AG10803 (cell line): ENCODE measurements at regions not wholly inside any gene's neighbourhood (a gene's known extent, or its start where the extent isn't known, plus 50 kb on each side); places are given as distances from the start of the nearest gene placed in this dataset.

Source experiments
- DNase-seq: peaks from one replicate; pipeline ENCODE4 v3.0.0; 2010; ENCODE audit warnings: low read depth
- H3K4me3 ChIP-seq: 2 replicates; pipeline ENCODE4 v1.5.1; 2011; ENCODE audit warnings: mild to moderate bottlenecking, low read length, control low read depth
- TF ChIP-seq, protein P1 (sequence below): conservative IDR thresholded peaks from 2 replicates; pipeline ENCODE4 v1.5.1; 2011; ENCODE audit warnings: mild to moderate bottlenecking, low read length, control low read depth, inconsistent platforms

DNA sequence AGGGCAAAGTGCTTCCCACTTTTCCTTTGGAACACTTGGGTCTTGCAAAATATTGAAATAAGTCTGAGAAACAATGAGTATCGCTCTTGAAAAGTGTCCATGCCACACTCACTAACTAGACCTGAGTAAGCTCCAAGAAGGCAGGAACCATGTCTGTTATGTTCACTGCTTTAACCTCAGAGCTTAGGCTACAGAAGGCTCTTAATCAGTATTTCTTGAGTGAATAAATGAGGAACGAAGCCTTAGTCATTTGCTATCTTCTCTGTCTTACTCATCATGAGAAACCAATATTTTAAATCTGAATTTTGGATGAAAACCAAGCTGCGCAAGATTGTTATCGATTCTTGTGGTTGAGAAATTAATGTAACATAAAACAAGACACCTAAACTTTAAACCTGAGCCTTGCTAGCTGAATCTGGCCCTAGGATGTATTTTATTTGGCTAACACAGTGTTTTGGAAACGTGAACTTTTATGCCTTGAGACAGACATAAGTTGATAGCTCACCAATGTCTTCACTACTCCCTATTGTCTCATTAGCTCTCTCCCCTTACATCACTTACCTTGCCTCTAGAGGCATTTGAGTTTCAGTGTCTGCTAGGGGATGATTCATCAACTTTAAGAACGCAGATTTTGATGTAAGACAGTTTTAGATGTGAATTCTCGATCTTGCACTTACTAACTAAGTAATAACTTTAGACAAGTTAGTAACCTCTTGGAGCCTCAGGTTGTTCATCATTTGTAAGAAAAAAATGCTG lies 392.8 kb upstream of the MEIS1 start:
- TF ChIP-seq, protein P1, sequence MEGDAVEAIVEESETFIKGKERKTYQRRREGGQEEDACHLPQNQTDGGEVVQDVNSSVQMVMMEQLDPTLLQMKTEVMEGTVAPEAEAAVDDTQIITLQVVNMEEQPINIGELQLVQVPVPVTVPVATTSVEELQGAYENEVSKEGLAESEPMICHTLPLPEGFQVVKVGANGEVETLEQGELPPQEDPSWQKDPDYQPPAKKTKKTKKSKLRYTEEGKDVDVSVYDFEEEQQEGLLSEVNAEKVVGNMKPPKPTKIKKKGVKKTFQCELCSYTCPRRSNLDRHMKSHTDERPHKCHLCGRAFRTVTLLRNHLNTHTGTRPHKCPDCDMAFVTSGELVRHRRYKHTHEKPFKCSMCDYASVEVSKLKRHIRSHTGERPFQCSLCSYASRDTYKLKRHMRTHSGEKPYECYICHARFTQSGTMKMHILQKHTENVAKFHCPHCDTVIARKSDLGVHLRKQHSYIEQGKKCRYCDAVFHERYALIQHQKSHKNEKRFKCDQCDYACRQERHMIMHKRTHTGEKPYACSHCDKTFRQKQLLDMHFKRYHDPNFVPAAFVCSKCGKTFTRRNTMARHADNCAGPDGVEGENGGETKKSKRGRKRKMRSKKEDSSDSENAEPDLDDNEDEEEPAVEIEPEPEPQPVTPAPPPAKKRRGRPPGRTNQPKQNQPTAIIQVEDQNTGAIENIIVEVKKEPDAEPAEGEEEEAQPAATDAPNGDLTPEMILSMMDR: no peak
- no peak for DNase-seq
- no peak overlapping the region for H3K4me3 ChIP-seq

DNA sequence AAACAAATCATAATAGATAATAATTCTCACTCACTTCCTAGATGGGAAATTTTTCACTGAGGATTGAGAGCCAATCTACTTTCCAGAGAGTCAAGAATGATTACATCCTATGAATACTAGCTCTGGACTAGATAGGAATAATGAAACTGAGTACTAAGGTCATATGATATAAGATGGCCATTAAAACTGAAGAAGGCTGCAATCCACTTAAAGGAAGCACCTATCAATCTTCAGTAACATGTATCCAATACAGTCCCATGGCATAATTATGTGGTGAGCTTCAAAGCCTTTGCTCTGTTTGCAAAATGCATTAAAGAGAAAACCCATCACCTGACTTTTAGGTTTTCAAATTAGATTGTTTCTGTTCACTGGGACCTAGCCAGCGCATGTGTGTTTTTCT lies 398.0 kb upstream of the MEIS1 start:
- no peak for DNase-seq
- TF ChIP-seq, protein P1: no peak
- no peak overlapping the region for H3K4me3 ChIP-seq

DNA sequence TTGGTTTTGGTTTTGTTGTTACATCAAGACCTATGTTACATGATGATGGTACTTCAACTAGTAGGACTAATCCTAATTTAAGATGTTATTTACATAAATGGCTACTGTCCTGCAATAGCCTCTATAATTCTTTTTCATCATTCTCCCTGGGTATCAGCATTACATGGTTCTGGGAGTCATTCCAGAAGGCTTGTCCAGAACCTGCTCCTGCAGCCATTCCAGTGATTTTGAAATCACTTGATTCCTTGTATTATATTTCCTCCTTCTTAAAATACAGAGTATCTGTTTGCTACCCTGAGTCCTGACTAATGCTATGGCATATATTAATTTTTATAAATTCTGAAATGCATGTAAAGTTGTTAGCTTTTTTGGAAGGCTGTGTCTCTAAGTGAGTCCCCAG lies 400.5 kb upstream of the MEIS1 start:
- no peak overlapping the region for H3K4me3 ChIP-seq
- no peak for DNase-seq
- TF ChIP-seq, protein P1: no peak

DNA sequence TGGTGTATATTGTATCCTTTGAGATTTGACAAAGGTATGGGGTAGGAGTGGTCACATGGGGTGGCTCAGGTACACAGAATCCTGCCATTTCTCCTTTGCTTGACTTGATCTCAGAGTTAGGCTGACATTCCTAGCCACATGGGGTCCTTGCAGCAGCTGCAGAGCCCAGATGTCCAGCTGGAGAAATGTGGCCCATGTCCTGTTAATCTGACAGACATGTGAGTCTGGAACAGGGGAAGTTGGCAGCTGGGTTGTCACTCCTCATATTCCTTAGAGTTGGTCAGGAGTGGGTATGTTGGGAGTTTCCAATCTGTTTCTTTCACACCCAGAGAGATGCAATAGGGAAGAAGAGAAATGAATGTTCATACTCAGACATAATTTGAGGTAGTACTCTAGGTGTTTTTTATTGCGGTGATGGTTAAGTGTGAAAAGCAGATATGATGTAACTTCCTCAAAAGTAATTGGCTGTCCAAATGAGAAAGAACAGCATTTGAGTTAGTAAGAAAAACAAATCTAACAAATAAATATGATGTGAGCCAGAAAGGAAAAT lies 402.6 kb upstream of the MEIS1 start:
- TF ChIP-seq, protein P1: no peak
- DNase-seq: no peak
- no peak overlapping the region for H3K4me3 ChIP-seq

DNA sequence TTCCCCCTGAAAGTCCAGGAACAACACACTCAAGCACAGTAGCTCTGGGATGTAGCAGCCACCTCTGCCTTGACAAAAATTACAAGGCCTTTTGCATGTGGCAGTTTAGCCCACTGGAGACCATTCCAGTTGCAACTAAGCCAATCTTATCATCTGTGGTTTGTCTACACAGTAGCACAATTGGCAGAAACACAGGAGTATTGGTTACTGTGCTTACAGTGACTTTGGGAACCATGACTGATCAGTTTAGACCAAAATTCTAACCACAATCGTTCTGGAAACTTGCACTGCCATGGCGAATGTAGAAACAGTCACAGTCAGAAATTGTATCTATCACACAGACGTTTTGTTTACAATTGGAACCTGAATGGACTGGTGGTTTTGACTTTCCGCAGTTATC lies 403.7 kb upstream of the MEIS1 start:
- TF ChIP-seq, protein P1: no peak
- no peak for DNase-seq

DNA sequence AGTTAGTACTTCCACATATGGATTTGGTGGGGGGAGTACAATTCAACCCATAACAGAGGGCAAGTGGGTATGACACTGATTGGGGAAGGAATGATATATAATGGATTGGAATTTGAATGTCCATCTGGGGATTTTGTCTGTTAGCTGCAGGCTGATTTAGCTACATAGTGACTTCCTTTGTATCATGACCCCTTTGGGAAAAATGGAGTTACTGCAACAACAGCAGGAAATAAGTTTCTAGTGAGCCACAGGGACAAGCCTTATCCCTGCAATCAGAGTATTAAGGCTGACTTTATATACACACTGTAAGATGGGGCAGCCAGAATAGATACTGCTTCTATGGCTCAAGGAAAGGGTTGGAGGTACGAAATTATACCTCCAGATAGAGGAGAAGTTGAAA lies 404.4 kb upstream of the MEIS1 start:
- DNase-seq: no peak
- H3K4me3 ChIP-seq: no peak overlapping the region
- TF ChIP-seq, protein P1: peak; percentile 23; the same call in 1 of the 2 replicates

More for the DNA sequence above, 403.7 kb upstream of the MEIS1 start:
- no peak overlapping the region for H3K4me3 ChIP-seq

DNA sequence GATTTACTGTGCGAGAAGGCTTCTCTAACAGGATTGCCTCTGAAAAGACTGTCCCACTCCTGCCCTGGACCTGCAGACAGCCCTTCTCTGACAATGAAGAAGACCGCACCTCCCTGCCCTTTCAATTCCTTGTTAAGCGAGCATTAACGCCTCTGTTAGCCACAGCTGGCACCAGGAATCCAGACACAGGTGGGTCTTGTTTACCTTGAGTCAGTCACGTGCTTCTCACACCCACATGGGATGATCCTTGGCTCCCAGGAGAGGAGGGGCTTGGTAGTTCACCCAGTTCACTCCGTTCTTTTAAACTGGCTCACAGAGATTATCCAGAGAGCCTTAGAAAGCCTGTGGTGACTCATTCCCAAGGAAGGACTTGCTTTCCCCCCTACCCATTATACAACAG lies 410.5 kb upstream of the MEIS1 start:
- no peak overlapping the region for H3K4me3 ChIP-seq
- TF ChIP-seq, protein P1: no peak
- no peak for DNase-seq
